Activated naive CD4-positive, alpha-beta T cell treated with anti-CD3 and anti-CD28 coated beads, Interleukin-2, amount 10 ng/mL, durations not matched to agents 7 days and 5 days (primary cell): ENCODE measurements at regions not wholly inside any gene's neighbourhood (a gene's known extent, or its start where the extent isn't known, plus 50 kb on each side); places are given as distances from the start of the nearest gene placed in this dataset.

Experiments used
- CTCF ChIA-PET: fragments of 350-600 bp; sonication (Branson Sonifier 250); formaldehyde crosslinking; loops from one replicate; lab custom pipeline; 2021; ENCODE audit warnings: antibody characterized with exemption; lab: Charles Lee
- DNase-seq: peaks from one replicate; pipeline ENCODE4 v3.0.0-alpha.2; 2020
- H3K27ac Mint-ChIP-seq: one replicate; pipeline ENCODE4 v1.8.0; 2021; ENCODE audit warnings: mild to moderate bottlenecking, moderate library complexity, mixed read lengths
- H3K27me3 Mint-ChIP-seq: one replicate; pipeline ENCODE4 v1.8.0; 2021; ENCODE audit warnings: mild to moderate bottlenecking, mixed read lengths
- H3K36me3 Mint-ChIP-seq: one replicate; pipeline ENCODE4 v1.8.0; 2021; ENCODE audit warnings: mixed read lengths
- H3K4me1 Mint-ChIP-seq: one replicate; pipeline ENCODE4 v1.8.0; 2021; ENCODE audit warnings: mixed read lengths
- H3K4me3 Mint-ChIP-seq: one replicate; pipeline ENCODE4 v1.8.0; 2021; ENCODE audit warnings: mild to moderate bottlenecking, moderate library complexity, mixed read lengths
- H3K9me3 Mint-ChIP-seq: one replicate; pipeline ENCODE4 v1.8.0; 2021; ENCODE audit warnings: mixed read lengths

DNA sequence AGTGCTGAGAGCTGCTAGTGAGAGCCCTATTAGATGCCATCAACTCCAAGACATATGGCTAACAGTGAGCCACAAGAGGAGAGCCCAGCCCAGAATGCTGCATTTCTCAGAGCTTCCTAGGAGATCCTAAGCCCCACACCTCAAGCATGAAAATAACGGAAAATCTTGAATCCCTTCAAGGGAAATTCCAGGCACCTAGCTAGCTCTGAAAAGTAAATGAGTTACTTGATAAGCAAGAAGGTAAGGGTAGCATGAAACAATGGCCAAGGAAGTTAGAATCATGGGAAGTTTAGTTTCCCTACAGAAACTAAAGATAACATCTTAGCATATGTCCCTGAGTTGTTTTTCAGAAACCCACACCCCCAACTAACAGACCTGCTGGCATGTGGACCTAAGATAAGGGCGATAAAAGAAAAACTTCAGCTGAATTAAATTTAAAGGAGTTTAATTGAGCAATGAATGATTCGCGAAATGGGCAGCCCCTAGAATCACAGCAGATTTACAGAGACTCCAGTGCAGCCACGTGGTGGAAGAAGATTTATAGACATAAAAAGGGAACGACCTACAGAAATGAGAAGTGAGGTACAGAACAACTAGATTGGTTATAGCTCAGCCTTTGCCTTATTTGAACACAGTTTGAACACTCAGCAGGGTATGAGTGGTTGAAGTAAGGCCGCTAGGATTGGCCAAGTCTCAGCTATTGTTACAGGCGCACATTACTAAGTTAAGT, 301.3 kb upstream of the DACH1 start:
- H3K9me3 Mint-ChIP-seq = no peaks in the 10 kb centered on the region
- no peaks in the 10 kb centered on the region for H3K27me3 Mint-ChIP-seq
- no peaks in the 10 kb centered on the region for H3K4me1 Mint-ChIP-seq
- CTCF ChIA-PET = no interaction called here
- no peaks in the 10 kb centered on the region for H3K36me3 Mint-ChIP-seq
- DNase-seq = no peak
- H3K4me3 Mint-ChIP-seq = no peak overlapping the region
- H3K27ac Mint-ChIP-seq = no peak overlapping the region

DNA sequence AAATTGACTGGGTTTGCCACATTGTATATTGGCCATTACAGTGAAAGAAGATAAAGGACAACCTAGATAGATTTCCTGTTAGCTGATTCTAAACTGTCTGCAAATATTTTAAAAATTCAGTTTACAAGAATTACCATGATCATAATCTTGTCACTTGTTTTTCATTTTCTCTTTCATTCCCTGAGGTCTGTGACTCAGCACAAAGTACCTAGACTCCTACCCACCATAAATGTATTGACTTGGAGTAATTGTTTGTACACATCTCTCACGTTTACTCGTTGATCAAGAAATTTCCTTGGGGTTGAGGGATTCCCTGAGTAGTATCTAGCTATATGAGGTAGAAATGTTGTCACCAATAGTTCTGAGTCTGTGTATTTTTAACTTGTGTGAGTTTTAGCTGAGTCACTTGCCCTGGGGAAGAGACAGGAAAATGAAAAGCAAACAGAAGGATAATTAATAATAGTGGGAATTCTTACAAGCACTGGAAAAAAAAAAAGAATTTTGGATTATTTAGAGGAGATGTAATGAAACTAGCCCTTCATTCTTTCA, 299.2 kb upstream of the DACH1 start:
- no peaks in the 10 kb centered on the region for H3K9me3 Mint-ChIP-seq
- H3K27me3 Mint-ChIP-seq = no peaks in the 10 kb centered on the region

DNA sequence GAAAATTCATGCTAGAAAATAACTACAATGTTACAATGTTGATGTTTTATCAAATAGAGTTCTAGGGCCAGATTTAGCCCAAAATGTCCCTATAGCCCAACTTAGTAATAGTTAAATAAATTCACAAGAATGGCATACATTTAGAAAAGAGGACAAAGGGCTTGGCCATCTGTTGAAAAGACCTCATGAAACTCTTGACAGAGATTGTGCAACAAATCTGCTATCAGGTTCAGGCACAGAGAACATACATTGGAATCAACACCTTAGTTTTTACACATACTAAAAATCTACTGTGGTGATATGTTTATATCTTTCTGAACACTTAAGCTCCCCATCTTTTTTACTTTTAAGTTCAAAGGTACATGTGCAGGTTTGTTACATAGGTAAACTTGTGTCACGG, 298.3 kb upstream of the DACH1 start:
- CTCF ChIA-PET = no interaction called here
- no peak for DNase-seq
- Mint-ChIP-seq H3K4me3 (no peak overlapping the region), H3K27me3 (no peaks in the 10 kb centered on the region), H3K36me3 (no peaks in the 10 kb centered on the region), H3K9me3 (no peaks in the 10 kb centered on the region), H3K4me1 (no peaks in the 10 kb centered on the region), H3K27ac (no peak overlapping the region)

More for the DNA sequence above, 299.2 kb upstream of the DACH1 start:
- Mint-ChIP-seq H3K36me3 (no peaks in the 10 kb centered on the region), H3K27ac (no peak overlapping the region), H3K4me1 (no peaks in the 10 kb centered on the region), H3K4me3 (no peak overlapping the region)
- CTCF ChIA-PET = no interaction called here
- no peak for DNase-seq

DNA sequence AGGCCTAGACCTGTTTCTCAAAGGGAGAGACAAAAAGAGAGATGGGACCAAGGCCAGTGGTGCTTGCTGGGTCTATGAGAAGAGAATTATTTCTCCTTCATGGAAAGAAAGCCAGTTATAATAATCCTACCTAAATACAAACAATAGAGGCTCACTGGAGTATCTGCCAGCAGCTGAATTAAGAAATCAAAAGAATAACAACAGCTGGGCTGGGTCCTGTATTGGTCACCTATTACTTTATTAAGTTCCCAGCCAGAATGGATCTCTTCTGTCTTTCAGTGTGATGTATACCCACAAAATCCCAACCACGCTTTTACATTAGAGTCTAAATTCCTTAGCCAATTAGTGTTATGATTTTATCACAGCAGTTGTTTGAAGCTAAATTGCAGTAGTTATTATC, 297.8 kb upstream of the DACH1 start:
- Mint-ChIP-seq H3K27me3 (no peaks in the 10 kb centered on the region), H3K4me1 (no peaks in the 10 kb centered on the region), H3K27ac (no peak overlapping the region), H3K36me3 (no peaks in the 10 kb centered on the region), H3K4me3 (no peak overlapping the region), H3K9me3 (no peaks in the 10 kb centered on the region)
- no peak for DNase-seq
- CTCF ChIA-PET = no interaction called here

DNA sequence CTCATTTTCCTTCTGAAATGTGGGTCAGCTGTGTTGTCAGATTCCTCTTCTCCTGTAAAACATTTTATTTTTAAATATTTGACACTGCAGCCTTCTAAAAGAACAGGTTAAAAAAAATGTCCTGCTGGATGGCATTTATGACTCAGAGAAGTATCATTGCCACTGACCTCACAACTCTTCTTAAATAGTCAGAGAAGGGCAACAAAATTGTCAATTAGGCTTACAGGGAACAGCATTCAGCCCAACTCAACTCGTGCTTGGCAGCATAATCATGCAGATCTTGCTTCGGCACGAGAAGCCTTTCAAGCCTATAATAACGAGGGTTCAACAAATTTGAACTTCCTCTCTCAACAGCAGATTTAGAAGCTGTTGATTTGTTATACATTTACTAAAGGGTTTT, 296.7 kb upstream of the DACH1 start:
- Mint-ChIP-seq H3K9me3 (no peaks in the 10 kb centered on the region), H3K4me3 (no peak overlapping the region), H3K27me3 (no peaks in the 10 kb centered on the region), H3K27ac (no peak overlapping the region), H3K36me3 (no peaks in the 10 kb centered on the region), H3K4me1 (no peaks in the 10 kb centered on the region)
- CTCF ChIA-PET = no interaction called here
- DNase-seq = no peak

DNA sequence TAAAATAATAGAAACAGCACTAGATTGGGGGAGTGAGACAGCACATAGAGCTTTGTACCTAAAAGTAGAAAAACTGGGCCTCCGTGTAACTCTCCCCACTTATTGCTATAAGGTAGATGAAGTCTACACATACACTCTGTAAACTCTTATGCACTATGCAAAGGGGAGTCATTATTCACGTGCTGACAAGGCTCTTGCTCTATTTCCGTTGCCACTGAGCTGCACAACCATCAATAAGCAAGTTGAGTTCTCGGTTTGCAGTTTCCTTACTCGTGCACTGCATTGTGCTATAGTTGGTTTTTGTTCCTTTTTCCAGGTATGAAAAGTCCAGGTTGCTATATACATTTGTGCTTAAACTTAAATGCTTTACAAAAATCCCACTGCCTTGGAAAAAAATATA, 294.0 kb upstream of the DACH1 start:
- no peaks in the 10 kb centered on the region for H3K27me3 Mint-ChIP-seq
- no peaks in the 10 kb centered on the region for H3K9me3 Mint-ChIP-seq
- H3K27ac Mint-ChIP-seq = no peak overlapping the region
- H3K4me3 Mint-ChIP-seq = no peak overlapping the region
- no peak for DNase-seq
- H3K4me1 Mint-ChIP-seq = no peaks in the 10 kb centered on the region
- H3K36me3 Mint-ChIP-seq = no peaks in the 10 kb centered on the region
- CTCF ChIA-PET = no interaction called here

DNA sequence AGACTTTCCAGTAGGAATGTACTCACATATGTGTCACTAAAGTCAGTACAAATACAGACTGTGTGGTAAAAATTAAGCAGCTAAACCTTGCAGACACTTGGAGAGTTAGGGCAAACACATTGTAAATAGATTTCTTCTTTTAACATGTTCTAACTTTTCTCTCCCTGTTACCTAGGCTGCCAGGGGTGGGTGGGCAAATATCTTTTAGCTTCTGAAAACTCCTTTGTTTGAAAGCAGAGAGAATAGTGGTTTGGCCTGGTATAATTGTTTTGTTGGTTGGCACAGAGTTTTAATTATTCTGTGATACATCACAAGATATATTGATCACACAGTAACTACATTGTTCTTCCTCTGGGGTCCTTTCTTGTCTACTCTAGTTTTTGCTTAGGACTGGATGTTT, 289.8 kb upstream of the DACH1 start:
- CTCF ChIA-PET = no interaction called here

DNA sequence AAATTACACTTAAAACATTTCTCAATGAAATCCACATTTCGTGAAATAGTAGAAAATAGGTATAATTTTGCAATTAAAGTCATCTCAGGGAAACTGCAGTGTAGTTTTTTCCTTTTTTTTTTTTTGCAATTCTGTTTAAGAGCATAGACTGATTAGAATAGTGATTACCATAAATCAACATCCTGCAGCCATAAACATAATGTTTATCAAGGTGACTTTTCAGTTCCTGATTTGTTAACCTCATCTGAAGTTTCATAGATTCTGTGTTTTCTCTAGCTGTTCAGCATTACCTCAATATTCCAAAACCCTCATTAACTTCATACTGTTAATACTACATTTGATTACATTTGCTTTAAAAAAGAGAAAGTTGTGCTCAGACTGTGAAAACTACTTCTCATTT, 286.3 kb upstream of the DACH1 start:
- Mint-ChIP-seq H3K4me1 (no peaks in the 10 kb centered on the region), H3K9me3 (no peaks in the 10 kb centered on the region), H3K36me3 (no peaks in the 10 kb centered on the region), H3K27me3 (no peaks in the 10 kb centered on the region), H3K27ac (no peak overlapping the region), H3K4me3 (no peak overlapping the region)
- CTCF ChIA-PET = no interaction called here
- no peak for DNase-seq

More for the DNA sequence above, 289.8 kb upstream of the DACH1 start:
- Mint-ChIP-seq H3K4me1 (no peaks in the 10 kb centered on the region), H3K27ac (no peak overlapping the region), H3K36me3 (no peaks in the 10 kb centered on the region), H3K9me3 (no peaks in the 10 kb centered on the region), H3K27me3 (no peaks in the 10 kb centered on the region), H3K4me3 (no peak overlapping the region)
- no peak for DNase-seq

DNA sequence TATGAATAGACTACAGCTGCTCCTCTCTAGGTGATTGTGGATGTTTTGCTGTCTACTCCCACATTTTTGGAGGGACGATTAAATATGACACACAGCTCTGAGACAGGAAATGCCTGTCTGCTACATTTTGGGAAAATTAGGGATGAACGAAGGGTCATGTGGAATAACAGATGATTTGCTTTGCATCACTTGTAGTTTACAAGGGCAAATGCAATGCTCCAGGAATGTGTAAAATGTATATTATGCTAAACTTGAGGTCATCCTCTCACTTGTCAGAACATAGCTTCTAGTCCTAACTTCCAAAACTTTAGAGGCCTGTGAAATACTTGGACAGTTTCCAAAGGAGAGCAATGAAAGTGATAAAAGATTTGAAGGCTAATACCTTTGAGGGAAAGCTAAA, 284.2 kb upstream of the DACH1 start:
- no peaks in the 10 kb centered on the region for H3K4me1 Mint-ChIP-seq
- CTCF ChIA-PET = no interaction called here
- H3K9me3 Mint-ChIP-seq = no peaks in the 10 kb centered on the region
- no peaks in the 10 kb centered on the region for H3K36me3 Mint-ChIP-seq
- H3K4me3 Mint-ChIP-seq = no peak overlapping the region
- no peak for DNase-seq
- H3K27ac Mint-ChIP-seq = no peak overlapping the region
- H3K27me3 Mint-ChIP-seq = no peaks in the 10 kb centered on the region

DNA sequence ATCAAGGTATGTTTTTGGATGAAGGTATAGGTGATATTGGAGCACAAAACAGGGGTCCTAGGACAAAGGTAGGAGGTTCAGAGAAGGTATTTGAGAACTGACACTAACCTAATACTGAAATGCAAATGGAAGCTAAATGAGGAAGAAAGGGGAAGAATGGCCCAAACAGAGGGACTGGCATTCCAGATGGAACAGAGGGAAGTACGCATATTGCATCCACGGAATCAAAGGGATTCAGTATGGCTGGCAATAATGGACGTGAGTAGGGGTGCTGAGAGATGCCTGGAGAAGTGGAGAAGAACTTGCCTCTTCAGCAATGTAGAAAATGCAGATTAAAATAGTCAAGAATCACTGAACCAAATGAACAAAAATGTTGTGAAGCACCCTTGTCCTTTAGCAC, 283.5 kb upstream of the DACH1 start:
- no peaks in the 10 kb centered on the region for H3K36me3 Mint-ChIP-seq
- CTCF ChIA-PET = no interaction called here
- no peak for DNase-seq
- no peaks in the 10 kb centered on the region for H3K27me3 Mint-ChIP-seq
- H3K27ac Mint-ChIP-seq = no peak overlapping the region
- no peaks in the 10 kb centered on the region for H3K4me1 Mint-ChIP-seq
- H3K9me3 Mint-ChIP-seq = no peaks in the 10 kb centered on the region
- H3K4me3 Mint-ChIP-seq = no peak overlapping the region

DNA sequence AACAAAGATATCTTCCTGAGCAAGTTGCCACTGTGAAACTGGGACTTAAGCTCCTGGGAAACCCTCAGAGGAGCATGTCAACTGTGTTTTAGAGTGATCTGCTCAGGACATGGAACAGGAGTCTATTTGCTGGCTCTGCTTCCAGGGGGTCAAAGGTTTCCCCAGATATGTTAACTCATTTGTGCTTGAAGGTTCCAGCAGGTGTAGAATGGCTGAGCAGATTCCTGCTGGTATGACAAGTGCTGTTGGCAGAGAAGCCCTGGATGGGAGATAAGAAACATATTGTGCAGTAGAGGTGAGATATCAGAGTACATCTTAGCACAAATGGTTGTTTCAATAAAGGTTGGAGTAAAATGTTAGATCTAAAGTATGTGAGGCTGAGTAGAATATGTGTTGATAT, 282.7 kb upstream of the DACH1 start:
- Mint-ChIP-seq H3K4me3 (no peak overlapping the region), H3K9me3 (no peaks in the 10 kb centered on the region), H3K27ac (no peak overlapping the region), H3K4me1 (no peaks in the 10 kb centered on the region), H3K27me3 (no peaks in the 10 kb centered on the region), H3K36me3 (no peaks in the 10 kb centered on the region)
- DNase-seq = no peak
- CTCF ChIA-PET = no interaction called here

DNA sequence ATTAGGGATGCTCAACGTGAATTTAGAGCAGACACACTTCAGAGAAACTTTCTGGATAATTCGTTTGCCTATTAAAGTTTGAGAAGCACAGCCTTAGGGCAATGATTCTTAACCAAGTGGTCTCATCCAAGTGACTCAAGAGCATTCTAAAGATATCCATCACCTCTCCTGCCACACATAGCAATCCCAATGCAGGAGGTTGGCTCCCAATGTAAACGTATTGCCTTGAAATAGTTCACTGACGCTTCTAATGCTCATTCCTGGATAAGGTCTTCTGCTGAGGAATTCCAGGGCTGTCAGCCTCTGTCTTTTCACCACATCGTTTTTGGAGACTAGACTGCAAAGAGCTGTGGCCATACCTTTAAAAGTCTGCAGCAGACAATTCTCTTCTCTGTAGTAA, 279.8 kb upstream of the DACH1 start:
- Mint-ChIP-seq H3K4me1 (no peaks in the 10 kb centered on the region), H3K4me3 (no peak overlapping the region), H3K27me3 (no peaks in the 10 kb centered on the region), H3K36me3 (no peaks in the 10 kb centered on the region), H3K27ac (no peak overlapping the region), H3K9me3 (no peaks in the 10 kb centered on the region)
- CTCF ChIA-PET = no interaction called here
- DNase-seq = no peak

DNA sequence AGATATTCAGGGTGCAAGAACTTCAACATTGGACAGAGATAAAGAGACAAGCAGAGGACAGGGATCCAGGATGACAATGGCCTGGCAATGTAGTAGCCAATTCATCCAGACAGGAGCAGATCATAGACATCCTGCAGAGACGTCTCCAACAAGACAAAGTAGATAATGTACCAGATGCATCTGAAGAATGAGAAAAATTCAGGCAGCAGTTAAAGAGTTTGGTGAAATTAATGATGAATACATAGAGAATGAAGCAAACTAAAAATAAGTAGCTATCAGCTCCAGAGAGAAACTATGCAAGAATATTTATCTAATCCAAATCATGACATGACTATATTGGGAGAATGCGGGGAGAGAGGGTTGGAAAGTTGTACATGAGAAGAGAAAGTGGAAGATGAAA, 278.4 kb upstream of the DACH1 start:
- no peak for DNase-seq
- Mint-ChIP-seq H3K4me1 (no peaks in the 10 kb centered on the region), H3K9me3 (no peaks in the 10 kb centered on the region), H3K27ac (no peak overlapping the region), H3K27me3 (no peaks in the 10 kb centered on the region), H3K36me3 (no peaks in the 10 kb centered on the region), H3K4me3 (no peak overlapping the region)
- CTCF ChIA-PET = no interaction called here

DNA sequence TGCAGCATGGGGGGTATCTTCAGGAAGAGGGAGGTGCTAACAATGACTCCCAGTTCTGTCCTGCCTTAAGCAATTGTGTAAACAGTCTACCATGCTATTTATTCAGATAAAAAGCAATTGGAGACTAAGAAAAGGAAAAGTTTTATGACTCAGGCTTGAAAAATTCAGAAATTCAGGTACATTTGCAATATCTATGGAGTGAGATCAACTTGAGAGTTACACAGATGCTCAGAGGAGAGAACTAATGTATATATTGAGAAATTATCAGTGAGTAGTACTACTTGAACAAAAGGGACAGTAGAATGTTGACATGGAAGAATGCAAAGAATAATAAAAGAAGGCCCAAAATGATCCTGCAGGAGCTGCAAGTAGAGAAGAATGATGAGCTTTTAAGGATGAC, 277.6 kb upstream of the DACH1 start:
- Mint-ChIP-seq H3K27ac (no peak overlapping the region), H3K36me3 (no peaks in the 10 kb centered on the region), H3K9me3 (no peaks in the 10 kb centered on the region), H3K27me3 (no peaks in the 10 kb centered on the region), H3K4me1 (no peaks in the 10 kb centered on the region), H3K4me3 (no peak overlapping the region)
- no peak for DNase-seq
- CTCF ChIA-PET = no interaction called here

DNA sequence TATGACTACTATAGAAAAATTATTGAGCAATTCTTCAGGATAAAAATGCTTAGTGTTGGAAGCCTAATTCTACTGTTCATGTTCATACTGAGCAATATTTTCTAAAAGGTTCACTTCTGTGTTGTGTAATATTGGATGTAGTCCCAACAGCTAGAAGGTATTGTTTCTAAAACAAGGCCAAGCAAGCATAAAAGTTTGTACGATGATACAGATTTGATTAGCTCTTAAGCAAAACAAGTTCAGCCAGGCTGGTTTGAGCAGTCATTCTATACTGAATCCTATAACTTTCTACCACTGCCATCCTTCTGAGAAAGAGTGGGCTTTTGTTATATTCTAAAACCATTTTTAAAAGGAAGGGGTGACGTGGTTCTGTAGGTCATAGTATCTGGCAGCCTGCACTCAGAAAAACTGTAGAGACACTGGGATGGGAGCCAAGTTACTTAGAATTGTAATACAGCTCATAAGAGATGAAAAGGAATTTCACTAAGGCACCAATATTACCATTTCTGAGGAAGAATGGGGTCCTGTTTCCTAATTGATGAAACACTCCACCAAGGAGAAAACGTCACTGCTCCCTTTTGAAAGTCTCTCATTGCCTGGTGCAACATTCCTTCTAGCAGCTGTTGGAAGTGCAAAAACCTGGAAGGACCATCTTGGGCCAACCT, 275.0 kb upstream of the DACH1 start:
- H3K27me3 Mint-ChIP-seq = no peaks in the 10 kb centered on the region
- no peak overlapping the region for H3K27ac Mint-ChIP-seq
- DNase-seq = no peak
- H3K4me1 Mint-ChIP-seq = no peaks in the 10 kb centered on the region
- CTCF ChIA-PET = no interaction called here
- H3K9me3 Mint-ChIP-seq = no peaks in the 10 kb centered on the region
- no peak overlapping the region for H3K4me3 Mint-ChIP-seq
- H3K36me3 Mint-ChIP-seq = no peaks in the 10 kb centered on the region
